GOT3 (cell line): ENCODE measurements at regions not wholly inside any gene's neighbourhood (a gene's known extent, or its start where the extent isn't known, plus 50 kb on each side); places are given as distances from the start of the nearest gene placed in this dataset.

Source experiments
- DNase-seq: peaks from one replicate; lab custom pipeline; 2025; ENCODE audit warnings: mixed read lengths; lab: John Stamatoyannopoulos, UW

GRCh38 chr5:126219616-126220015 is 203.6 kb upstream of the GRAMD2B start:
- no peak for DNase-seq

GRCh38 chr5:126220725-126221124 is 202.5 kb upstream of the GRAMD2B start:
- DNase-seq, result no peak

GRCh38 chr5:126228934-126229333 is 194.3 kb upstream of the GRAMD2B start:
- no peak for DNase-seq

GRCh38 chr5:126233256-126233655 is 190.0 kb upstream of the GRAMD2B start:
- no peak for DNase-seq

- DNase-seq, result no peak
Measured at GRCh38 chr5:126234563-126235195, 188.5 kb upstream of the GRAMD2B start.

GRCh38 chr5:126235628-126236027 is 187.6 kb upstream of the GRAMD2B start:
- no peak for DNase-seq

GRCh38 chr5:126236994-126237393 is 186.2 kb upstream of the GRAMD2B start:
- DNase-seq, result no peak

GRCh38 chr5:126248611-126249010 is 174.6 kb upstream of the GRAMD2B start:
- no peak for DNase-seq

GRCh38 chr5:126251024-126251423 is 172.2 kb upstream of the GRAMD2B start:
- DNase-seq, result no peak

GRCh38 chr5:126253406-126253805 is 169.8 kb upstream of the GRAMD2B start:
- no peak for DNase-seq

- no peak for DNase-seq
Measured at GRCh38 chr5:126263591-126264184, 159.5 kb upstream of the GRAMD2B start.

GRCh38 chr5:126265917-126266316 is 157.3 kb upstream of the GRAMD2B start:
- DNase-seq, result no peak

GRCh38 chr5:126267438-126267837 is 155.8 kb upstream of the GRAMD2B start:
- no peak for DNase-seq

GRCh38 chr5:126268697-126269315 is 154.4 kb upstream of the GRAMD2B start:
- DNase-seq, result no peak

- no peak for DNase-seq
Measured at GRCh38 chr5:126269511-126269910, 153.7 kb upstream of the GRAMD2B start.

GRCh38 chr5:126271141-126271540 is 152.1 kb upstream of the GRAMD2B start:
- DNase-seq, result no peak

- DNase-seq, result no peak
Measured at GRCh38 chr5:126274076-126274762, 149.0 kb upstream of the GRAMD2B start.

- no peak for DNase-seq
Measured at GRCh38 chr5:126274763-126275125, 148.5 kb upstream of the GRAMD2B start.

- no peak for DNase-seq
Measured at GRCh38 chr5:126277762-126278161, 145.4 kb upstream of the GRAMD2B start.

GRCh38 chr5:126280343-126280742 is 142.9 kb upstream of the GRAMD2B start:
- DNase-seq, result no peak

- DNase-seq, result no peak
Measured at GRCh38 chr5:126280846-126281245, 142.4 kb upstream of the GRAMD2B start.

GRCh38 chr5:126284977-126285696 is 138.1 kb upstream of the GRAMD2B start:
- DNase-seq, result no peak
